Loucy (cell line): ENCODE measurements at regions not wholly inside any gene's neighbourhood (a gene's known extent, or its start where the extent isn't known, plus 50 kb on each side); places are given as distances from the start of the nearest gene placed in this dataset.

ENCODE experiments used
- H2AFZ ChIP-seq: fragments of 200-600 bp; sonication (generic); 2 replicates; pipeline ENCODE4 v1.6.0; 2016; ENCODE audit warnings: antibody characterized with exemption, mild to moderate bottlenecking, low read length, moderate library complexity
- H3F3A ChIP-seq: fragments of 200-600 bp; 2 replicates; pipeline ENCODE4 v1.6.0; 2016; ENCODE audit warnings: antibody characterized with exemption, low read depth, mild to moderate bottlenecking
- H3K27me3 ChIP-seq: fragments of 200-600 bp; sonication (generic); 2 replicates; pipeline ENCODE4 v1.6.1; 2014; ENCODE audit warnings: low read length, mild to moderate bottlenecking; ENCODE audit not compliant: insufficient read depth, poor library complexity, severe bottlenecking
- H3K36me3 ChIP-seq: fragments of 200-600 bp; sonication (generic); 2 replicates; pipeline ENCODE4 v1.6.1; 2016; ENCODE audit warnings: low read length; ENCODE audit not compliant: insufficient read depth
- H3K4me1 ChIP-seq: fragments of 200-600 bp; sonication (generic); 2 replicates; pipeline ENCODE4 v1.5.1; 2014; ENCODE audit warnings: low read length, mild to moderate bottlenecking; ENCODE audit not compliant: insufficient read depth, poor library complexity, severe bottlenecking
- H3K4me2 ChIP-seq: fragments of 200-600 bp; sonication (generic); 2 replicates; pipeline ENCODE4 v1.6.0; 2014; ENCODE audit warnings: antibody characterized with exemption, low read length, low read depth, mild to moderate bottlenecking; ENCODE audit not compliant: poor library complexity, severe bottlenecking
- H3K4me3 ChIP-seq: fragments of 200-600 bp; sonication (generic); 2 replicates; pipeline ENCODE4 v1.5.1; 2014; ENCODE audit warnings: low read length, mild to moderate bottlenecking, mixed read lengths; ENCODE audit not compliant: poor library complexity, severe bottlenecking
- H3K79me2 ChIP-seq: fragments of 200-600 bp; sonication (generic); 2 replicates; pipeline ENCODE4 v1.6.1; 2014; ENCODE audit warnings: low read length; ENCODE audit not compliant: insufficient read depth
- H3K9ac ChIP-seq: fragments of 200-600 bp; sonication (generic); 2 replicates; pipeline ENCODE4 v1.6.0; 2014; ENCODE audit warnings: mild to moderate bottlenecking, low read depth, low read length, moderate library complexity; ENCODE audit not compliant: poor library complexity, severe bottlenecking
- H3K9me2 ChIP-seq: fragments of 200-600 bp; sonication (generic); replicated peaks from 2 replicates; pipeline ENCODE4 v1.6.1; 2016; ENCODE audit warnings: low read depth, low read length, mixed read lengths
- H3K9me3 ChIP-seq: fragments of 200-600 bp; sonication (generic); 2 replicates; pipeline ENCODE4 v1.6.1; 2014; ENCODE audit warnings: mild to moderate bottlenecking, antibody characterized with exemption, low read length, low read depth; ENCODE audit not compliant: insufficient read depth
- H4K20me1 ChIP-seq: fragments of 200-600 bp; sonication (generic); 2 replicates; pipeline ENCODE4 v1.6.0; 2014; ENCODE audit warnings: antibody characterized with exemption, low read length, mild to moderate bottlenecking; ENCODE audit not compliant: insufficient read depth, poor library complexity, severe bottlenecking
- CTCF ChIP-seq: fragments of 200-600 bp; sonication (generic); conservative IDR thresholded peaks from 2 replicates; pipeline ENCODE4 v1.5.1; 2014; ENCODE audit warnings: mild to moderate bottlenecking, antibody characterized with exemption, low read length
- EZH2phosphoT487 ChIP-seq: fragments of 200-600 bp; IDR thresholded peaks from 2 replicates; pipeline ENCODE4 v1.6.1; 2018; ENCODE audit warnings: antibody characterized with exemption, mild to moderate bottlenecking, moderate library complexity, borderline replicate concordance

GRCh38 chr2:122697415-122697814 lies 942.0 kb downstream of the TSN start:
- no peaks in the 10 kb centered on the region for H3K79me2 ChIP-seq
- no peaks in the 10 kb centered on the region for H3K36me3 ChIP-seq
- H2AFZ ChIP-seq = no peak overlapping the region
- no peak overlapping the region for H3K4me3 ChIP-seq
- H3K9me3 ChIP-seq = no peaks in the 10 kb centered on the region
- H3K27me3 ChIP-seq = no peaks in the 10 kb centered on the region
- H3K9me2 ChIP-seq = no peaks in the 10 kb centered on the region
- H3K4me1 ChIP-seq = no peaks in the 10 kb centered on the region
- H3F3A ChIP-seq = no peaks in the 10 kb centered on the region
- H3K9ac ChIP-seq = no peak overlapping the region
- no peak overlapping the region for H3K4me2 ChIP-seq
- TF ChIP-seq EZH2phosphoT487 = no peak
- TF ChIP-seq CTCF = no peak
- no peaks in the 10 kb centered on the region for H4K20me1 ChIP-seq

- Histone ChIP-seq H2AFZ (no peak overlapping the region), H3K79me2 (no peaks in the 10 kb centered on the region), H3K9me2 (no peaks in the 10 kb centered on the region), H3K9me3 (no peaks in the 10 kb centered on the region), H4K20me1 (no peaks in the 10 kb centered on the region), H3K4me2 (no peak overlapping the region), H3K36me3 (no peaks in the 10 kb centered on the region), H3K27me3 (no peaks in the 10 kb centered on the region), H3K4me1 (no peaks in the 10 kb centered on the region), H3K9ac (no peak overlapping the region), H3F3A (no peaks in the 10 kb centered on the region), H3K4me3 (no peak overlapping the region)
- no peak for TF ChIP-seq CTCF
- TF ChIP-seq EZH2phosphoT487 = no peak
Observed at GRCh38 chr2:122703676-122704075, 948.2 kb downstream of the TSN start.

GRCh38 chr2:122704109-122704563 lies 948.7 kb downstream of the TSN start:
- Histone ChIP-seq H4K20me1 (no peaks in the 10 kb centered on the region), H3K4me1 (no peaks in the 10 kb centered on the region), H2AFZ (no peak overlapping the region), H3K4me3 (no peak overlapping the region), H3K9ac (no peak overlapping the region), H3K79me2 (no peaks in the 10 kb centered on the region), H3F3A (no peaks in the 10 kb centered on the region), H3K27me3 (no peaks in the 10 kb centered on the region), H3K9me3 (no peaks in the 10 kb centered on the region), H3K36me3 (no peaks in the 10 kb centered on the region), H3K9me2 (no peaks in the 10 kb centered on the region), H3K4me2 (no peak overlapping the region)
- no peak for TF ChIP-seq EZH2phosphoT487
- TF ChIP-seq CTCF = no peak
